A549 (cell line): ENCODE measurements at regions not wholly inside any gene's neighbourhood (a gene's known extent, or its start where the extent isn't known, plus 50 kb on each side); places are given as distances from the start of the nearest gene placed in this dataset.

Experiments
- ATAC-seq, 2 experiments: fragments of 200-7000 bp in 1 of 2; fragments of >200 bp in 1 of 2; cut with Nextera tagmentation in 1 of 2; cut with Tn5 transposase in 1 of 2; 3 replicates each; pipeline versions ENCODE4 v1.8.0 to v1.9.1; 2018 to 2020; ENCODE audit warnings: mild to moderate bottlenecking in 1 of 2, moderate library complexity in 1 of 2
- CTCF ChIA-PET: fragments of 300-600 bp; sonication (Branson Sonifier 250); formaldehyde crosslinking; extraction: SDS; loops from one replicate; lab custom pipeline; 2021; ENCODE audit warnings: antibody characterized with exemption, inconsistent platforms; lab: Yijun Ruan, JAX
- POLR2A ChIA-PET: fragments of 350-600 bp; formaldehyde crosslinking; extraction: SDS; loops from one replicate; lab custom pipeline; 2021; ENCODE audit warnings: antibody characterized with exemption, inconsistent platforms; lab: Yijun Ruan, JAX
- DNase-seq, 2 experiments: peaks; one replicate each; pipeline versions ENCODE4 v3.0.0 to v3.0.0-alpha.2; 2011 to 2016; ENCODE audit warnings: low read depth in 1 of 2, low spot score in 1 of 2
- FAIRE-seq: peaks from 2 replicates; lab custom pipeline; 2011; peaks lifted over from hg19 to GRCh38; lab: Jason Lieb, UNC
- H3K27ac ChIP-seq, 2 experiments: fragments of >200 bp; sonication (Bioruptor Twin); formaldehyde crosslinking; 3 replicates each; pipeline ENCODE4 v1.5.1; 2016 to 2017
- H3K4me1 ChIP-seq: fragments of >200 bp; sonication (Bioruptor Twin); formaldehyde crosslinking; 3 replicates; pipeline ENCODE4 v1.6.1; 2016
- H3K4me2 ChIP-seq: fragments of >200 bp; sonication (Bioruptor Twin); formaldehyde crosslinking; 3 replicates; pipeline ENCODE4 v1.6.1; 2016
- H3K4me3 ChIP-seq: fragments of >200 bp; sonication (Bioruptor Twin); formaldehyde crosslinking; 3 replicates; pipeline ENCODE4 v1.5.1; 2016
- H3K9me3 ChIP-seq: fragments of >200 bp; sonication (Bioruptor Twin); formaldehyde crosslinking; 3 replicates; pipeline ENCODE4 v1.6.1; 2016
- ATOH8 ChIP-seq: fragments of 250-450 bp; sonication (Bioruptor Pico); IDR thresholded peaks from 2 replicates; pipeline ENCODE4 v1.5.0; 2020; ENCODE audit warnings: low read depth, mild to moderate bottlenecking, moderate library complexity
- BHLHE40 ChIP-seq: IDR thresholded peaks from 2 replicates; pipeline ENCODE4 v1.6.1; 2012; ENCODE audit warnings: low read depth, low read length, inconsistent platforms
- CBX8 ChIP-seq: fragments of 200-600 bp; sonication (generic); IDR thresholded peaks from 2 replicates; pipeline ENCODE4 v1.6.1; 2016
- CHD2 ChIP-seq: fragments of 150-350 bp; IDR thresholded peaks from 2 replicates; pipeline ENCODE4 v1.6.1; 2014; ENCODE audit warnings: low read length; ENCODE audit not compliant: partially characterized antibody
- CTCF ChIP-seq: fragments of >200 bp; sonication (Bioruptor Twin); formaldehyde crosslinking; IDR thresholded peaks from 3 replicates; pipeline ENCODE4 v1.5.1; 2016
- E2F6 ChIP-seq: IDR thresholded peaks from 2 replicates; pipeline ENCODE4 v1.6.1; 2012; ENCODE audit warnings: low read depth, borderline replicate concordance
- EHF ChIP-seq: fragments of 250-450 bp; sonication (Bioruptor Pico); IDR thresholded peaks from 2 replicates; pipeline ENCODE4 v1.5.0; 2020; ENCODE audit warnings: mild to moderate bottlenecking
- EP300 ChIP-seq, 2 experiments: fragments of >200 bp; sonication (Bioruptor Twin); formaldehyde crosslinking; IDR thresholded peaks; 2 replicates in 1 of 2; 3 replicates in 1 of 2; pipeline ENCODE4 v1.6.1; 2016 to 2017
- FOXS1 ChIP-seq: fragments of 250-450 bp; sonication (Bioruptor Pico); IDR thresholded peaks from 2 replicates; pipeline ENCODE4 v1.5.0; 2020; ENCODE audit warnings: mild to moderate bottlenecking, moderate library complexity
- HES2 ChIP-seq: fragments of >200 bp; sonication (Bioruptor Twin); formaldehyde crosslinking; IDR thresholded peaks from 2 replicates; pipeline ENCODE4 v1.6.1; 2016
- HEYL ChIP-seq: fragments of 250-450 bp; sonication (Bioruptor Pico); IDR thresholded peaks from 2 replicates; pipeline ENCODE4 v1.8.0; 2021; ENCODE audit warnings: mild to moderate bottlenecking, moderate library complexity
- HMGXB4 ChIP-seq: fragments of 250-450 bp; sonication (Bioruptor Pico); IDR thresholded peaks from 2 replicates; pipeline ENCODE4 v1.5.0; 2021; ENCODE audit warnings: mild to moderate bottlenecking, moderate library complexity, borderline replicate concordance
- HOXA7 ChIP-seq: fragments of 250-450 bp; sonication (Bioruptor Pico); IDR thresholded peaks from 2 replicates; pipeline ENCODE4 v1.5.0; 2020; ENCODE audit warnings: mild to moderate bottlenecking, moderate library complexity
- JUN ChIP-seq, 2 experiments: fragments of >200 bp; sonication (Bioruptor Twin); formaldehyde crosslinking; IDR thresholded peaks; 2 replicates in 1 of 2; 3 replicates in 1 of 2; pipeline ENCODE4 v1.6.1; 2016 to 2017
- JUNB ChIP-seq: fragments of >200 bp; sonication (Bioruptor Twin); formaldehyde crosslinking; IDR thresholded peaks from 2 replicates; pipeline ENCODE4 v1.6.1; 2016
- MAZ ChIP-seq: fragments of 150-350 bp; IDR thresholded peaks from 2 replicates; pipeline ENCODE4 v1.6.1; 2014; ENCODE audit warnings: antibody characterized with exemption, low read depth, low read length, borderline replicate concordance
- MYC ChIP-seq: IDR thresholded peaks from 2 replicates; pipeline ENCODE4 v1.6.1; 2012; ENCODE audit warnings: mild to moderate bottlenecking, inconsistent platforms, low read length, improper control_type of control experiment, borderline replicate concordance
- NPAS2 ChIP-seq: fragments of 250-450 bp; sonication (Bioruptor Pico); IDR thresholded peaks from 2 replicates; pipeline ENCODE4 v1.8.0; 2022; ENCODE audit warnings: mild to moderate bottlenecking, moderate library complexity, borderline replicate concordance
- PBX3 ChIP-seq: IDR thresholded peaks from 2 replicates; pipeline ENCODE4 v1.6.1; 2012
- POLR2AphosphoS2 ChIP-seq: conservative IDR thresholded peaks from 2 replicates; pipeline ENCODE4 v1.6.1; 2012; ENCODE audit warnings: low read length, improper control_type of control experiment, inconsistent platforms
- RARB ChIP-seq: fragments of 250-450 bp; sonication (Bioruptor Pico); IDR thresholded peaks from 2 replicates; pipeline ENCODE4 v1.8.0; 2021; ENCODE audit warnings: mild to moderate bottlenecking, moderate library complexity
- RFX5 ChIP-seq: fragments of 450-650 bp; IDR thresholded peaks from 2 replicates; pipeline ENCODE4 v1.7.1; 2014; ENCODE audit warnings: antibody characterized with exemption, mild to moderate bottlenecking, moderate library complexity
- TFCP2L1 ChIP-seq: fragments of 250-450 bp; sonication (Bioruptor Pico); IDR thresholded peaks from 2 replicates; pipeline ENCODE4 v1.5.0; 2021; ENCODE audit warnings: mild to moderate bottlenecking
- TP53 ChIP-seq: fragments of 250-450 bp; sonication (Bioruptor Pico); IDR thresholded peaks from 2 replicates; pipeline ENCODE4 v1.5.0; 2021; ENCODE audit warnings: mild to moderate bottlenecking, moderate library complexity
- USF2 ChIP-seq: fragments of 450-650 bp; IDR thresholded peaks from 2 replicates; pipeline ENCODE4 v1.6.1; 2014; ENCODE audit warnings: antibody characterized with exemption
- ZFP36 ChIP-seq: fragments of 450-650 bp; IDR thresholded peaks from 2 replicates; pipeline ENCODE4 v1.6.1; 2014; ENCODE audit warnings: borderline replicate concordance; ENCODE audit not compliant: partially characterized antibody
- WGBS: methylation state at CpG from one replicate; pipeline ENCODE4 v1.1.6; 2017; ENCODE audit errors: missing lambda C conversion rate; 5-methylcytosine and 5-hydroxymethylcytosine counted together

GRCh38 chr12:47561746-47562145 is 144.1 kb downstream of the RPAP3 start:
- DNase-seq = no peak

GRCh38 chr12:47560415-47560814 is 145.4 kb downstream of the RPAP3 start:
- Histone ChIP-seq H3K4me2 (no peak overlapping the region), H3K4me3 (no peak overlapping the region), H3K27ac (no peak overlapping the region), H3K4me1 (no peaks in the 10 kb centered on the region), H3K9me3 (no peaks in the 10 kb centered on the region)
- DNase-seq (no peak), FAIRE-seq (no peak), ATAC-seq (no peak)
- 94% methylated on average over 2 of the region's 2 CpGs for WGBS
- ChIA-PET POLR2A (no interaction called here), CTCF (interaction anchor here (0.8 to 1.0 kb wide), 2 partner anchors 126 to 490 kb away, joined by 3 to 4 read pairs; no protein-coding TSS in a partner anchor)
- no peak for TF ChIP-seq EP300 (IDR thresholded peaks at IDR 0.05)
- TF ChIP-seq HES2 = no peak
- no peak for TF ChIP-seq CHD2
- TF ChIP-seq RARB (CRISPR knock-in tag) = no peak
- no peak for TF ChIP-seq CBX8
- TF ChIP-seq PBX3 = no peak
- TF ChIP-seq EHF (CRISPR knock-in tag) = no peak
- no peak for TF ChIP-seq MAZ
- no peak for TF ChIP-seq POLR2AphosphoS2
- TF ChIP-seq TFCP2L1 (CRISPR knock-in tag) = no peak
- no peak for TF ChIP-seq BHLHE40
- no peak for TF ChIP-seq TP53
- TF ChIP-seq JUNB = no peak
- TF ChIP-seq E2F6 = no peak
- no peak for TF ChIP-seq NPAS2 (CRISPR knock-in tag)

More at GRCh38 chr12:47561746-47562145, 144.1 kb downstream of the RPAP3 start:
- Histone ChIP-seq H3K27ac (no peak overlapping the region), H3K4me3 (no peak overlapping the region), H3K4me1 (no peaks in the 10 kb centered on the region), H3K4me2 (no peak overlapping the region), H3K9me3 (no peaks in the 10 kb centered on the region)
- TF ChIP-seq ATOH8 (CRISPR knock-in tag) (no peak), HES2 (no peak), JUNB (no peak), HEYL (CRISPR knock-in tag) (no peak), RFX5 (no peak), CHD2 (no peak), ZFP36 (no peak), FOXS1 (no peak), HMGXB4 (CRISPR knock-in tag) (no peak), MYC (no peak), CTCF (no peak), HOXA7 (CRISPR knock-in tag) (no peak), JUN (IDR thresholded peaks at IDR 0.05) (no peak), USF2 (no peak)
- no peak for ATAC-seq
- WGBS = 52% methylated on average over 2 of the region's 2 CpGs
- POLR2A ChIA-PET = no interaction called here
- CTCF ChIA-PET = no interaction called here
- FAIRE-seq = no peak
